Loucy (cell line): ENCODE measurements at regions not wholly inside any gene's neighbourhood (a gene's known extent, or its start where the extent isn't known, plus 50 kb on each side); places are given as distances from the start of the nearest gene placed in this dataset.

Experiments
- H2AFZ ChIP-seq: fragments of 200-600 bp; sonication (generic); 2 replicates; pipeline ENCODE4 v1.6.0; 2016; ENCODE audit warnings: antibody characterized with exemption, mild to moderate bottlenecking, low read length, moderate library complexity
- H3F3A ChIP-seq: fragments of 200-600 bp; 2 replicates; pipeline ENCODE4 v1.6.0; 2016; ENCODE audit warnings: antibody characterized with exemption, low read depth, mild to moderate bottlenecking
- H3K27me3 ChIP-seq: fragments of 200-600 bp; sonication (generic); 2 replicates; pipeline ENCODE4 v1.6.1; 2014; ENCODE audit warnings: low read length, mild to moderate bottlenecking; ENCODE audit not compliant: insufficient read depth, poor library complexity, severe bottlenecking
- H3K36me3 ChIP-seq: fragments of 200-600 bp; sonication (generic); 2 replicates; pipeline ENCODE4 v1.6.1; 2016; ENCODE audit warnings: low read length; ENCODE audit not compliant: insufficient read depth
- H3K4me1 ChIP-seq: fragments of 200-600 bp; sonication (generic); 2 replicates; pipeline ENCODE4 v1.5.1; 2014; ENCODE audit warnings: low read length, mild to moderate bottlenecking; ENCODE audit not compliant: insufficient read depth, poor library complexity, severe bottlenecking
- H3K4me2 ChIP-seq: fragments of 200-600 bp; sonication (generic); 2 replicates; pipeline ENCODE4 v1.6.0; 2014; ENCODE audit warnings: antibody characterized with exemption, low read length, low read depth, mild to moderate bottlenecking; ENCODE audit not compliant: poor library complexity, severe bottlenecking
- H3K4me3 ChIP-seq: fragments of 200-600 bp; sonication (generic); 2 replicates; pipeline ENCODE4 v1.5.1; 2014; ENCODE audit warnings: low read length, mild to moderate bottlenecking, mixed read lengths; ENCODE audit not compliant: poor library complexity, severe bottlenecking
- H3K79me2 ChIP-seq: fragments of 200-600 bp; sonication (generic); 2 replicates; pipeline ENCODE4 v1.6.1; 2014; ENCODE audit warnings: low read length; ENCODE audit not compliant: insufficient read depth
- H3K9ac ChIP-seq: fragments of 200-600 bp; sonication (generic); 2 replicates; pipeline ENCODE4 v1.6.0; 2014; ENCODE audit warnings: mild to moderate bottlenecking, low read depth, low read length, moderate library complexity; ENCODE audit not compliant: poor library complexity, severe bottlenecking
- H3K9me2 ChIP-seq: fragments of 200-600 bp; sonication (generic); replicated peaks from 2 replicates; pipeline ENCODE4 v1.6.1; 2016; ENCODE audit warnings: low read depth, low read length, mixed read lengths
- H3K9me3 ChIP-seq: fragments of 200-600 bp; sonication (generic); 2 replicates; pipeline ENCODE4 v1.6.1; 2014; ENCODE audit warnings: mild to moderate bottlenecking, antibody characterized with exemption, low read length, low read depth; ENCODE audit not compliant: insufficient read depth
- H4K20me1 ChIP-seq: fragments of 200-600 bp; sonication (generic); 2 replicates; pipeline ENCODE4 v1.6.0; 2014; ENCODE audit warnings: antibody characterized with exemption, low read length, mild to moderate bottlenecking; ENCODE audit not compliant: insufficient read depth, poor library complexity, severe bottlenecking
- CTCF ChIP-seq: fragments of 200-600 bp; sonication (generic); conservative IDR thresholded peaks from 2 replicates; pipeline ENCODE4 v1.5.1; 2014; ENCODE audit warnings: mild to moderate bottlenecking, antibody characterized with exemption, low read length
- EZH2phosphoT487 ChIP-seq: fragments of 200-600 bp; IDR thresholded peaks from 2 replicates; pipeline ENCODE4 v1.6.1; 2018; ENCODE audit warnings: antibody characterized with exemption, mild to moderate bottlenecking, moderate library complexity, borderline replicate concordance

- H3F3A ChIP-seq, result no peaks in the 10 kb centered on the region
- H4K20me1 ChIP-seq, result no peaks in the 10 kb centered on the region
- H3K9me2 ChIP-seq, result no peaks in the 10 kb centered on the region
- TF ChIP-seq EZH2phosphoT487, result no peak
- TF ChIP-seq CTCF, result no peak
- no peak overlapping the region for H3K4me2 ChIP-seq
- no peaks in the 10 kb centered on the region for H3K4me1 ChIP-seq
- H3K9me3 ChIP-seq, result no peaks in the 10 kb centered on the region
- H2AFZ ChIP-seq, result no peak overlapping the region
- no peaks in the 10 kb centered on the region for H3K79me2 ChIP-seq
- H3K9ac ChIP-seq, result no peak overlapping the region
- H3K36me3 ChIP-seq, result no peaks in the 10 kb centered on the region
- H3K27me3 ChIP-seq, result no peaks in the 10 kb centered on the region
- no peak overlapping the region for H3K4me3 ChIP-seq
These were observed 103.7 kb downstream of the SLC16A1 start for GRCh38 chr1:112852276-112852675.

DNA sequence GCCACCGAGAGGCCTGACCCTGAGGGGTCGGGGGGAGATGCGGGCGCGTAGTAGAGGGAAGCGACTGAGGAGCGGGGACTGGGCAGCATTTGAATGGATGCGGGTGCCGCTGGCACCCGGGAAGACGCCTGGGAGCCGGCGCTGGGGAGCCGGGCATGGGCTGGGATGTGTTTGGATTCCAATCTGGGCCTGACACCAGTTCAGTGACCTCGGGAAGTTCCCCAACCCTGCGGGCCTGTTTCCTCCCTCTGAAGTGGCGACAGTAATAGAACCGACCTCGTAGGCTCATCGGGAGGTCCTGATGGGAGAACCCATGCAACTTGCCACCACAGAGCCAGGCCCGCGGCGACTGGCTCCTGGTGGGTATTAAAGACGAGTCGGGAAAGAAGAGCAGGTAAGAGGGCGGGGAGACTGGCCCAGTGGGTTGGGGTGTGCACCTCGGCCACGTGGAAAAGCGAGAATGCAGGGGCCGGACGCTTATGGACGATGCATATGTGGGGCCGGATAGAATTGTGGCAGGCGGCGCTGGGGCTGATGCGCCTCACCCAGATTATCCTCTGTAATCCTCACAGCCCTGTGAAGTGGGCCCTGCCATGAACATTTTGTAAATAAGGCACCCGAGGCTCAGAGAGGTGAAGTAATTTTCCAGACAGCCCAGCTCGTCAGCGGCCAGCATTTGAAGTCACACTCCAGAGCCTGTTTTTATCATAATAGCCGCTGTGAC is 105.8 kb downstream of the SLC16A1 start:
- H3K9ac ChIP-seq, result no peak overlapping the region

GRCh38 chr1:112849425-112850033 is 106.5 kb downstream of the SLC16A1 start:
- H3K79me2 ChIP-seq, result no peaks in the 10 kb centered on the region
- no peaks in the 10 kb centered on the region for H3K36me3 ChIP-seq
- no peak for TF ChIP-seq EZH2phosphoT487
- no peak for TF ChIP-seq CTCF
- no peak overlapping the region for H2AFZ ChIP-seq
- no peaks in the 10 kb centered on the region; the same call in 1 of the 2 replicates for H3F3A ChIP-seq
- H3K9me2 ChIP-seq, result no peaks in the 10 kb centered on the region
- no peaks in the 10 kb centered on the region for H3K27me3 ChIP-seq
- no peak overlapping the region for H3K4me2 ChIP-seq
- H3K4me1 ChIP-seq, result no peaks in the 10 kb centered on the region
- H3K9ac ChIP-seq, result no peak overlapping the region
- H4K20me1 ChIP-seq, result no peaks in the 10 kb centered on the region
- no peaks in the 10 kb centered on the region for H3K9me3 ChIP-seq
- no peak overlapping the region for H3K4me3 ChIP-seq

More for the DNA sequence above, 105.8 kb downstream of the SLC16A1 start:
- no peaks in the 10 kb centered on the region for H3K27me3 ChIP-seq
- no peak overlapping the region for H2AFZ ChIP-seq
- H3K79me2 ChIP-seq, result no peaks in the 10 kb centered on the region
- TF ChIP-seq EZH2phosphoT487 (no peak), CTCF (no peak)
- no peak overlapping the region for H3K4me3 ChIP-seq
- no peaks in the 10 kb centered on the region for H3K36me3 ChIP-seq
- H3K4me2 ChIP-seq, result no peak overlapping the region
- H3K9me3 ChIP-seq, result no peaks in the 10 kb centered on the region
- H4K20me1 ChIP-seq, result no peaks in the 10 kb centered on the region
- no peaks in the 10 kb centered on the region for H3K4me1 ChIP-seq
- H3K9me2 ChIP-seq, result no peaks in the 10 kb centered on the region
- H3F3A ChIP-seq, result no peaks in the 10 kb centered on the region; the same call in 1 of the 2 replicates
